ENCODE measurements at regions not wholly inside any gene's neighbourhood (a gene's known extent, or its start where the extent isn't known, plus 50 kb on each side); places are given as distances from the start of the nearest gene placed in this dataset.

DNA sequence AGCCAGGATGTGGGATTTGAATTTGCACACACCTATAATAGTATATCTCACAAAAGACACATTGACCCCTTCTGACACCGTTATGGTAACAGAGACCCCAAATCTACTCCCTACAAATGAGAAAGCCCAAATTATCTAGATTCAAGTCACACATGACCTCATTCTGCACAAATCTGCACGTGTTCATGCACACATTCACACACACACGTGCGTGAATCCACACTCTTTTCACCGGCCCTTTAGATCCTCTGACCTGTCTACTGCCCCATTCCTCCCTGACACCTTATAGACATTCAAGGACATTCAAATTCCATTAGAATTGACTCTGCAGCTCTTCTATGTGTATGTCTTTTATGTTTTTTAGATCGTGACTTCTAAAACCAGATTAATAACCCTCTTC, 627.8 kb upstream of the ID2 start (continued):
- no peak for TF ChIP-seq ZSCAN23 (tag by site-specific recombination; IDR thresholded peaks at IDR 0.05)
- no peak for TF ChIP-seq ZNF626 (tag by site-specific recombination; IDR thresholded peaks at IDR 0.05)
- TF ChIP-seq ZNF549 (tag by site-specific recombination; IDR thresholded peaks at IDR 0.05), result no peak
- no peak for TF ChIP-seq ZNF510 (tag by site-specific recombination; IDR thresholded peaks at IDR 0.05; ENCODE audit: insufficient replicate concordance)

GRCh38 chr2:8058652-8059051, 623.2 kb upstream of the ID2 start:
- no peaks in the 10 kb centered on the region for H3K9me3 ChIP-seq (ENCODE audit: control insufficient read depth, insufficient read depth, low read depth, low read length)
- no peaks in the 10 kb centered on the region for H3K36me3 ChIP-seq (ENCODE audit: control insufficient read depth in 2 of 2, insufficient read depth in 1 of 2, low read length in 2 of 2)
- CTCF ChIA-PET, result no interaction called here
- no peak overlapping the region for H3K4me3 ChIP-seq (ENCODE audit: low read depth, low read length)
- H3K27ac ChIP-seq (ENCODE audit: extremely low read depth, low read depth, low read length), result no peak overlapping the region
- POLR2A ChIA-PET, result no interaction called here
- TF ChIP-seq ZNF202 (tag by site-specific recombination; IDR thresholded peaks at IDR 0.05; ENCODE audit: borderline replicate concordance) (no peak), ZNF324 (tag by site-specific recombination; IDR thresholded peaks at IDR 0.05) (no peak), ZNF433 (tag by site-specific recombination; IDR thresholded peaks at IDR 0.05; ENCODE audit: low read depth) (no peak), GLI4 (tag by site-specific recombination; IDR thresholded peaks at IDR 0.05) (no peak), TCF7L2 (IDR thresholded peaks at IDR 0.05; ENCODE audit: borderline replicate concordance, low read depth, low read length) (no peak), ZNF169 (tag by site-specific recombination; IDR thresholded peaks at IDR 0.05) (no peak), SETDB1 (IDR thresholded peaks at IDR 0.05; ENCODE audit: insufficient read length, low read length) (no peak)
- H3K4me1 ChIP-seq (ENCODE audit: control insufficient read depth, insufficient read depth, low read length), result no peaks in the 10 kb centered on the region

DNA sequence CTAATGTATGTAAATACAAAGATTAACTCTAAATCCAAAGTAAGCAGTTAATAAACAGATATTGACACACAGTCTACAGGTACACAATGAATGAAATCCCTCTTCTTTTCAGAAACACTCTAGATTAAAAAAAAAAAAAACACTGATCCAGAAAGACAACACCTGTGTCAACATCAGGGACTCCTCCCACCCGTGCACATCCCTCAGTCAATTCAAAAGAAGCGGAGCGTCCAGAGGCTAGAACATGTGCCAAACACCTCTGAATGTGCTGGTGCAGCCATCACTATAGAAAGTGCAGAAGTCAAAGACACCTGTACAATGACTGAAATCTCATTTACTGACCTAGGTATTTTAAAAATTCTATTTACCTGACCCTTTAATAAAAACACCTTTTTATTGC, 622.6 kb upstream of the ID2 start:
- TF ChIP-seq GLI4 (tag by site-specific recombination; IDR thresholded peaks at IDR 0.05) (no peak), ZNF488 (tag by site-specific recombination; IDR thresholded peaks at IDR 0.05) (no peak)
- Histone ChIP-seq H3K36me3 (ENCODE audit: control insufficient read depth in 2 of 2, insufficient read depth in 1 of 2, low read length in 2 of 2) (no peaks in the 10 kb centered on the region), H3K4me1 (ENCODE audit: control insufficient read depth, insufficient read depth, low read length) (no peaks in the 10 kb centered on the region), H3K27ac (ENCODE audit: extremely low read depth, low read depth, low read length) (no peak overlapping the region), H3K4me3 (ENCODE audit: low read depth, low read length) (no peak overlapping the region), H3K9me3 (ENCODE audit: control insufficient read depth, insufficient read depth, low read depth, low read length) (no peaks in the 10 kb centered on the region)
- ChIA-PET CTCF (no interaction called here), POLR2A (no interaction called here)

DNA sequence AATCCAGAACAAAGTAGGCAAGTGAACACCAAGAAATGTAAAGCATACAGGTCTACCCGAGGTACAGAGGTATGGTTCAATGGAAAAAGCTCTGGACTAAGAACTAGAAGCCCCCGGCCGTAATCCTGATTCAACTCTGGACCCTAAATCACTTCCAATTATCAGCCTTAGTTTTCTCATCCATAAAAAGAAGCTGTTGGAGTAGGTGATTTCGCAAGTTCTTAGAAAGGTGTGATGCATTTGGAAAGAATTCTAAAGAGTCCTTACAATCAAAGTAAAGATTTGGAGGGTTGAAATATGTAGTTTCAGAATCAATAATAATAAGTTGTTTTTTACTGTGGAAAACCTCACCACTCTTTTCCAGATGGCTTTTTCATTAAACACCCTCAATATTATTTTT, 622.1 kb upstream of the ID2 start:
- POLR2A ChIA-PET, result no interaction called here
- H3K36me3 ChIP-seq (ENCODE audit: control insufficient read depth in 2 of 2, insufficient read depth in 1 of 2, low read length in 2 of 2), result no peaks in the 10 kb centered on the region
- CTCF ChIA-PET, result no interaction called here
- H3K27ac ChIP-seq (ENCODE audit: extremely low read depth, low read depth, low read length), result no peak overlapping the region
- no peaks in the 10 kb centered on the region for H3K9me3 ChIP-seq (ENCODE audit: control insufficient read depth, insufficient read depth, low read depth, low read length)
- H3K4me1 ChIP-seq (ENCODE audit: control insufficient read depth, insufficient read depth, low read length), result no peaks in the 10 kb centered on the region
- no peak overlapping the region for H3K4me3 ChIP-seq (ENCODE audit: low read depth, low read length)
- TF ChIP-seq ZNF133 (tag by site-specific recombination; IDR thresholded peaks at IDR 0.05) (no peak), ZNF624 (tag by site-specific recombination; IDR thresholded peaks at IDR 0.05) (no peak), KLF8 (tag by site-specific recombination; IDR thresholded peaks at IDR 0.05) (no peak), ZNF223 (tag by site-specific recombination; IDR thresholded peaks at IDR 0.05) (no peak), ZNF214 (tag by site-specific recombination; IDR thresholded peaks at IDR 0.05; ENCODE audit: borderline replicate concordance) (no peak), ZNF473 (tag by site-specific recombination; IDR thresholded peaks at IDR 0.05) (no peak), ELK4 (IDR thresholded peaks at IDR 0.05; ENCODE audit: borderline replicate concordance, low read depth, low read length) (no peak), ZNF311 (tag by site-specific recombination; IDR thresholded peaks at IDR 0.05; ENCODE audit: borderline replicate concordance) (no peak), ZNF354C (tag by site-specific recombination; IDR thresholded peaks at IDR 0.05; ENCODE audit: borderline replicate concordance, low read depth) (no peak), ZNF24 (tag by site-specific recombination; IDR thresholded peaks at IDR 0.05) (no peak), SCRT2 (tag by site-specific recombination; IDR thresholded peaks at IDR 0.05) (no peak), ZBTB1 (tag by site-specific recombination; IDR thresholded peaks at IDR 0.05) (no peak), HOXC10 (CRISPR knock-in tag; IDR thresholded peaks at IDR 0.05) (no peak), ZNF211 (tag by site-specific recombination; IDR thresholded peaks at IDR 0.05; ENCODE audit: low read depth) (no peak)
- TF ChIP-seq, protein P1, sequence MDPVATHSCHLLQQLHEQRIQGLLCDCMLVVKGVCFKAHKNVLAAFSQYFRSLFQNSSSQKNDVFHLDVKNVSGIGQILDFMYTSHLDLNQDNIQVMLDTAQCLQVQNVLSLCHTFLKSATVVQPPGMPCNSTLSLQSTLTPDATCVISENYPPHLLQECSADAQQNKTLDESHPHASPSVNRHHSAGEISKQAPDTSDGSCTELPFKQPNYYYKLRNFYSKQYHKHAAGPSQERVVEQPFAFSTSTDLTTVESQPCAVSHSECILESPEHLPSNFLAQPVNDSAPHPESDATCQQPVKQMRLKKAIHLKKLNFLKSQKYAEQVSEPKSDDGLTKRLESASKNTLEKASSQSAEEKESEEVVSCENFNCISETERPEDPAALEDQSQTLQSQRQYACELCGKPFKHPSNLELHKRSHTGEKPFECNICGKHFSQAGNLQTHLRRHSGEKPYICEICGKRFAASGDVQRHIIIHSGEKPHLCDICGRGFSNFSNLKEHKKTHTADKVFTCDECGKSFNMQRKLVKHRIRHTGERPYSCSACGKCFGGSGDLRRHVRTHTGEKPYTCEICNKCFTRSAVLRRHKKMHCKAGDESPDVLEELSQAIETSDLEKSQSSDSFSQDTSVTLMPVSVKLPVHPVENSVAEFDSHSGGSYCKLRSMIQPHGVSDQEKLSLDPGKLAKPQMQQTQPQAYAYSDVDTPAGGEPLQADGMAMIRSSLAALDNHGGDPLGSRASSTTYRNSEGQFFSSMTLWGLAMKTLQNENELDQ (tag by site-specific recombination; IDR thresholded peaks at IDR 0.05; ENCODE audit: low read depth), result no peak
- TF ChIP-seq, protein P2, sequence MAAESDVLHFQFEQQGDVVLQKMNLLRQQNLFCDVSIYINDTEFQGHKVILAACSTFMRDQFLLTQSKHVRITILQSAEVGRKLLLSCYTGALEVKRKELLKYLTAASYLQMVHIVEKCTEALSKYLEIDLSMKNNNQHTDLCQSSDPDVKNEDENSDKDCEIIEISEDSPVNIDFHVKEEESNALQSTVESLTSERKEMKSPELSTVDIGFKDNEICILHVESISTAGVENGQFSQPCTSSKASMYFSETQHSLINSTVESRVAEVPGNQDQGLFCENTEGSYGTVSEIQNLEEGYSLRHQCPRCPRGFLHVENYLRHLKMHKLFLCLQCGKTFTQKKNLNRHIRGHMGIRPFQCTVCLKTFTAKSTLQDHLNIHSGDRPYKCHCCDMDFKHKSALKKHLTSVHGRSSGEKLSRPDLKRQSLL (tag by site-specific recombination; IDR thresholded peaks at IDR 0.05), result no peak
